GM23338 (cell line): ENCODE measurements at regions not wholly inside any gene's neighbourhood (a gene's known extent, or its start where the extent isn't known, plus 50 kb on each side); places are given as distances from the start of the nearest gene placed in this dataset.

Source experiments
- ATAC-seq: fragments of 200-7000 bp; cut with Tn5 transposase; 3 replicates; pipeline ENCODE4 v1.9.1; 2020
- DNase-seq: peaks from one replicate; pipeline ENCODE4 v3.0.0-alpha.2; 2015; ENCODE audit warnings: low spot score
- H2AFZ ChIP-seq: fragments of 200-600 bp; sonication (generic); 2 replicates; pipeline ENCODE4 v1.8.0; 2016; ENCODE audit warnings: antibody characterized with exemption, mild to moderate bottlenecking, moderate library complexity
- H3F3A ChIP-seq: fragments of 200-600 bp; sonication (generic); replicated peaks from 2 replicates; pipeline ENCODE4 v1.8.0; 2017; ENCODE audit warnings: antibody characterized with exemption, mixed run types, low read depth
- H3K27ac ChIP-seq: fragments of 200-600 bp; sonication (generic); 2 replicates; pipeline ENCODE4 v1.6.1; 2016; ENCODE audit warnings: low read depth
- H3K27me3 ChIP-seq: fragments of 200-600 bp; sonication (generic); 2 replicates; pipeline ENCODE4 v1.8.0; 2016; ENCODE audit warnings: mild to moderate bottlenecking, mixed run types, moderate library complexity; ENCODE audit not compliant: insufficient read depth
- H3K36me3 ChIP-seq: fragments of 200-600 bp; sonication (generic); 2 replicates; pipeline ENCODE4 v1.8.0; 2016; ENCODE audit warnings: mild to moderate bottlenecking; ENCODE audit not compliant: insufficient read depth
- H3K4me1 ChIP-seq: fragments of 200-600 bp; sonication (generic); 2 replicates; pipeline ENCODE4 v1.8.0; 2016; ENCODE audit warnings: mild to moderate bottlenecking, moderate library complexity; ENCODE audit not compliant: insufficient read depth
- H3K4me2 ChIP-seq: fragments of 200-600 bp; sonication (generic); 2 replicates; pipeline ENCODE4 v1.7.1; 2017; ENCODE audit warnings: mixed run types
- H3K4me3 ChIP-seq: fragments of 200-600 bp; sonication (generic); 2 replicates; pipeline ENCODE4 v1.6.1; 2016; ENCODE audit warnings: mixed run types
- H3K79me2 ChIP-seq: fragments of 200-600 bp; sonication (generic); replicated peaks from 2 replicates; pipeline ENCODE4 v1.8.0; 2017; ENCODE audit warnings: mild to moderate bottlenecking; ENCODE audit not compliant: insufficient read depth
- H3K9me2 ChIP-seq: fragments of 200-600 bp; sonication (generic); 2 replicates; pipeline ENCODE4 v1.8.0; 2017; ENCODE audit not compliant: insufficient read depth
- H4K20me1 ChIP-seq: fragments of 200-600 bp; sonication (generic); replicated peaks from 2 replicates; pipeline ENCODE4 v1.8.0; 2017; ENCODE audit warnings: mild to moderate bottlenecking; ENCODE audit not compliant: insufficient read depth
- H3K27ac Mint-ChIP-seq: 2 replicates; pipeline ENCODE4 v1.8.0; 2020; ENCODE audit warnings: inconsistent platforms, mild to moderate bottlenecking, moderate library complexity, mixed read lengths
- H3K27me3 Mint-ChIP-seq: 3 replicates; pipeline ENCODE4 v1.8.0; 2022; ENCODE audit warnings: low read depth, mild to moderate bottlenecking, moderate library complexity, mixed read lengths, inconsistent platforms; ENCODE audit not compliant: insufficient read depth, poor library complexity
- H3K36me3 Mint-ChIP-seq: 3 replicates; pipeline ENCODE4 v1.8.0; 2021; ENCODE audit warnings: low read depth, mild to moderate bottlenecking, inconsistent platforms, moderate library complexity, mixed read lengths
- H3K4me1 Mint-ChIP-seq: 3 replicates; pipeline ENCODE4 v1.8.0; 2020; ENCODE audit warnings: mild to moderate bottlenecking, inconsistent platforms, mixed read lengths
- H3K4me3 Mint-ChIP-seq: 3 replicates; pipeline ENCODE4 v1.8.0; 2021; ENCODE audit warnings: moderate library complexity, mild to moderate bottlenecking, inconsistent platforms, mixed read lengths
- H3K9me3 Mint-ChIP-seq: 3 replicates; pipeline ENCODE4 v1.8.0; 2020; ENCODE audit warnings: moderate library complexity, mild to moderate bottlenecking, inconsistent platforms, mixed read lengths
- CREB1 ChIP-seq: fragments of 250-450 bp; sonication (Bioruptor Pico); IDR thresholded peaks from 2 replicates; pipeline ENCODE4 v1.5.0; 2020; ENCODE audit warnings: low read depth, mild to moderate bottlenecking, moderate library complexity
- EZH2 ChIP-seq: fragments of 200-600 bp; sonication (generic); IDR thresholded peaks from one replicate; pipeline ENCODE4 v1.8.0; 2017; ENCODE audit warnings: antibody characterized with exemption, mild to moderate bottlenecking, low read depth; ENCODE audit not compliant: unreplicated experiment
- NANOG ChIP-seq: IDR thresholded peaks from 2 replicates; pipeline ENCODE4 v1.6.1; 2016; ENCODE audit warnings: antibody characterized with exemption, borderline replicate concordance
- STAT1 ChIP-seq: IDR thresholded peaks from one replicate; pipeline ENCODE4 v1.6.1; 2016; ENCODE audit warnings: antibody characterized with exemption; ENCODE audit not compliant: unreplicated experiment
- ZNF331 ChIP-seq: fragments of 250-450 bp; sonication (Bioruptor Pico); IDR thresholded peaks from 2 replicates; pipeline ENCODE4 v1.5.0; 2020; ENCODE audit warnings: low read depth, mild to moderate bottlenecking, moderate library complexity
- TF ChIP-seq, protein P1 (sequence below): fragments of 250-450 bp; sonication (Bioruptor Pico); IDR thresholded peaks from 2 replicates; pipeline ENCODE4 v1.5.0; 2020; ENCODE audit warnings: mild to moderate bottlenecking, moderate library complexity
- TF ChIP-seq, protein P2 (sequence below): IDR thresholded peaks from 2 replicates; pipeline ENCODE4 v1.6.1; 2016; ENCODE audit warnings: antibody characterized with exemption
- TF ChIP-seq, protein P3 (sequence below), 2 experiments: fragments of 200-600 bp in 1 of 2; sonication (generic) in 1 of 2; conservative IDR thresholded peaks; 2 replicates each; pipeline versions ENCODE4 v1.5.1 to v1.6.1; 2016 to 2017; ENCODE audit warnings: antibody characterized with exemption in 2 of 2, low read depth in 2 of 2, mild to moderate bottlenecking in 2 of 2, moderate library complexity in 1 of 2

DNA sequence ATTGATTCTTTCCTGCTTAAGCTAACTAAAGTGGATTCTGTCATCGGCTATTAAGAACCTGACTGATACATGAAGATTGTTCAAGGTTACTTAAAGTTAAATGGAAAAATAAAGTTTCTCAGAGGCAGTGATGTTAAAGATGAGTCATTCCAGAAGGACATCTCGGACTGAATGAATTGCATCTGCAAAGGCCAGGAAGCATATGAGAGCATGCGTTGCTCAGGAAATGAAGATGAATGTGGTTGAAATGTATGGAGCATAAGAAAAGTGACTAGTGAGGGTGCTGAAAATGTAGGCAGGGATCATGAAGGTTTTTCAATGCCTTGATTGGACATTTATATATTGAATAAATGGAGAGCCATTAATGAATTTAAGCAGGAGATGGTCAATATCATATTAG lies 133.9 kb upstream of the GHITM start:
- H3K9me3 Mint-ChIP-seq: no peaks in the 10 kb centered on the region; the same call in 2 of the 3 replicates
- Histone ChIP-seq H3K4me2 (no peak overlapping the region), H3K27ac (no peak overlapping the region), H3K4me3 (no peak overlapping the region), H3F3A (no peaks in the 10 kb centered on the region), H4K20me1 (no peaks in the 10 kb centered on the region), H3K36me3 (no peaks in the 10 kb centered on the region), H3K79me2 (no peaks in the 10 kb centered on the region), H3K9me2 (peaks cover 4% of the 10 kb centered on the region), H3K27me3 (no peaks in the 10 kb centered on the region), H2AFZ (no peak overlapping the region), H3K4me1 (no peaks in the 10 kb centered on the region)
- no peaks in the 10 kb centered on the region for H3K27me3 Mint-ChIP-seq
- H3K4me3 Mint-ChIP-seq: no peak overlapping the region
- H3K4me1 Mint-ChIP-seq: no peaks in the 10 kb centered on the region; the same call in 2 of the 3 replicates
- H3K27ac Mint-ChIP-seq: no peak overlapping the region
- no peak for ATAC-seq
- H3K36me3 Mint-ChIP-seq: no peaks in the 10 kb centered on the region
- TF ChIP-seq, protein P1, sequence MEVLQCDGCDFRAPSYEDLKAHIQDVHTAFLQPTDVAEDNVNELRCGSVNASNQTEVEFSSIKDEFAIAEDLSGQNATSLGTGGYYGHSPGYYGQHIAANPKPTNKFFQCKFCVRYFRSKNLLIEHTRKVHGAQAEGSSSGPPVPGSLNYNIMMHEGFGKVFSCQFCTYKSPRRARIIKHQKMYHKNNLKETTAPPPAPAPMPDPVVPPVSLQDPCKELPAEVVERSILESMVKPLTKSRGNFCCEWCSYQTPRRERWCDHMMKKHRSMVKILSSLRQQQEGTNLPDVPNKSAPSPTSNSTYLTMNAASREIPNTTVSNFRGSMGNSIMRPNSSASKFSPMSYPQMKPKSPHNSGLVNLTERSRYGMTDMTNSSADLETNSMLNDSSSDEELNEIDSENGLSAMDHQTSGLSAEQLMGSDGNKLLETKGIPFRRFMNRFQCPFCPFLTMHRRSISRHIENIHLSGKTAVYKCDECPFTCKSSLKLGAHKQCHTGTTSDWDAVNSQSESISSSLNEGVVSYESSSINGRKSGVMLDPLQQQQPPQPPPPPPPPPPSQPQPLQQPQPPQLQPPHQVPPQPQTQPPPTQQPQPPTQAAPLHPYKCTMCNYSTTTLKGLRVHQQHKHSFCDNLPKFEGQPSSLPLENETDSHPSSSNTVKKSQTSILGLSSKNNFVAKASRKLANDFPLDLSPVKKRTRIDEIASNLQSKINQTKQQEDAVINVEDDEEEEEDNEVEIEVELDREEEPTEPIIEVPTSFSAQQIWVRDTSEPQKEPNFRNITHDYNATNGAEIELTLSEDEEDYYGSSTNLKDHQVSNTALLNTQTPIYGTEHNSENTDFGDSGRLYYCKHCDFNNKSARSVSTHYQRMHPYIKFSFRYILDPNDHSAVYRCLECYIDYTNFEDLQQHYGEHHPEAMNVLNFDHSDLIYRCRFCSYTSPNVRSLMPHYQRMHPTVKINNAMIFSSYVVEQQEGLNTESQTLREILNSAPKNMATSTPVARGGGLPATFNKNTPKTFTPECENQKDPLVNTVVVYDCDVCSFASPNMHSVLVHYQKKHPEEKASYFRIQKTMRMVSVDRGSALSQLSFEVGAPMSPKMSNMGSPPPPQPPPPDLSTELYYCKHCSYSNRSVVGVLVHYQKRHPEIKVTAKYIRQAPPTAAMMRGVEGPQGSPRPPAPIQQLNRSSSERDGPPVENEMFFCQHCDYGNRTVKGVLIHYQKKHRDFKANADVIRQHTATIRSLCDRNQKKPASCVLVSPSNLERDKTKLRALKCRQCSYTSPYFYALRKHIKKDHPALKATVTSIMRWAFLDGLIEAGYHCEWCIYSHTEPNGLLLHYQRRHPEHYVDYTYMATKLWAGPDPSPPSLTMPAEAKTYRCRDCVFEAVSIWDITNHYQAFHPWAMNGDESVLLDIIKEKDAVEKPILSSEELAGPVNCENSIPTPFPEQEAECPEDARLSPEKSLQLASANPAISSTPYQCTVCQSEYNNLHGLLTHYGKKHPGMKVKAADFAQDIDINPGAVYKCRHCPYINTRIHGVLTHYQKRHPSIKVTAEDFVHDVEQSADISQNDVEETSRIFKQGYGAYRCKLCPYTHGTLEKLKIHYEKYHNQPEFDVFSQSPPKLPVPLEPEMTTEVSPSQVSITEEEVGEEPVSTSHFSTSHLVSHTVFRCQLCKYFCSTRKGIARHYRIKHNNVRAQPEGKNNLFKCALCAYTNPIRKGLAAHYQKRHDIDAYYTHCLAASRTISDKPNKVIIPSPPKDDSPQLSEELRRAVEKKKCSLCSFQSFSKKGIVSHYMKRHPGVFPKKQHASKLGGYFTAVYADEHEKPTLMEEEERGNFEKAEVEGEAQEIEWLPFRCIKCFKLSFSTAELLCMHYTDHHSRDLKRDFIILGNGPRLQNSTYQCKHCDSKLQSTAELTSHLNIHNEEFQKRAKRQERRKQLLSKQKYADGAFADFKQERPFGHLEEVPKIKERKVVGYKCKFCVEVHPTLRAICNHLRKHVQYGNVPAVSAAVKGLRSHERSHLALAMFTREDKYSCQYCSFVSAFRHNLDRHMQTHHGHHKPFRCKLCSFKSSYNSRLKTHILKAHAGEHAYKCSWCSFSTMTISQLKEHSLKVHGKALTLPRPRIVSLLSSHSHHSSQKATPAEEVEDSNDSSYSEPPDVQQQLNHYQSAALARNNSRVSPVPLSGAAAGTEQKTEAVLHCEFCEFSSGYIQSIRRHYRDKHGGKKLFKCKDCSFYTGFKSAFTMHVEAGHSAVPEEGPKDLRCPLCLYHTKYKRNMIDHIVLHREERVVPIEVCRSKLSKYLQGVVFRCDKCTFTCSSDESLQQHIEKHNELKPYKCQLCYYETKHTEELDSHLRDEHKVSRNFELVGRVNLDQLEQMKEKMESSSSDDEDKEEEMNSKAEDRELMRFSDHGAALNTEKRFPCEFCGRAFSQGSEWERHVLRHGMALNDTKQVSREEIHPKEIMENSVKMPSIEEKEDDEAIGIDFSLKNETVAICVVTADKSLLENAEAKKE (CRISPR knock-in tag): no peak
- no peak for TF ChIP-seq CREB1 (CRISPR knock-in tag)
- no peak for TF ChIP-seq NANOG
- no peak for TF ChIP-seq ZNF331 (CRISPR knock-in tag)
- TF ChIP-seq, protein P2, sequence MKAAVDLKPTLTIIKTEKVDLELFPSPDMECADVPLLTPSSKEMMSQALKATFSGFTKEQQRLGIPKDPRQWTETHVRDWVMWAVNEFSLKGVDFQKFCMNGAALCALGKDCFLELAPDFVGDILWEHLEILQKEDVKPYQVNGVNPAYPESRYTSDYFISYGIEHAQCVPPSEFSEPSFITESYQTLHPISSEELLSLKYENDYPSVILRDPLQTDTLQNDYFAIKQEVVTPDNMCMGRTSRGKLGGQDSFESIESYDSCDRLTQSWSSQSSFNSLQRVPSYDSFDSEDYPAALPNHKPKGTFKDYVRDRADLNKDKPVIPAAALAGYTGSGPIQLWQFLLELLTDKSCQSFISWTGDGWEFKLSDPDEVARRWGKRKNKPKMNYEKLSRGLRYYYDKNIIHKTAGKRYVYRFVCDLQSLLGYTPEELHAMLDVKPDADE: no peak
- TF ChIP-seq STAT1: no peak
- TF ChIP-seq, protein P3, sequence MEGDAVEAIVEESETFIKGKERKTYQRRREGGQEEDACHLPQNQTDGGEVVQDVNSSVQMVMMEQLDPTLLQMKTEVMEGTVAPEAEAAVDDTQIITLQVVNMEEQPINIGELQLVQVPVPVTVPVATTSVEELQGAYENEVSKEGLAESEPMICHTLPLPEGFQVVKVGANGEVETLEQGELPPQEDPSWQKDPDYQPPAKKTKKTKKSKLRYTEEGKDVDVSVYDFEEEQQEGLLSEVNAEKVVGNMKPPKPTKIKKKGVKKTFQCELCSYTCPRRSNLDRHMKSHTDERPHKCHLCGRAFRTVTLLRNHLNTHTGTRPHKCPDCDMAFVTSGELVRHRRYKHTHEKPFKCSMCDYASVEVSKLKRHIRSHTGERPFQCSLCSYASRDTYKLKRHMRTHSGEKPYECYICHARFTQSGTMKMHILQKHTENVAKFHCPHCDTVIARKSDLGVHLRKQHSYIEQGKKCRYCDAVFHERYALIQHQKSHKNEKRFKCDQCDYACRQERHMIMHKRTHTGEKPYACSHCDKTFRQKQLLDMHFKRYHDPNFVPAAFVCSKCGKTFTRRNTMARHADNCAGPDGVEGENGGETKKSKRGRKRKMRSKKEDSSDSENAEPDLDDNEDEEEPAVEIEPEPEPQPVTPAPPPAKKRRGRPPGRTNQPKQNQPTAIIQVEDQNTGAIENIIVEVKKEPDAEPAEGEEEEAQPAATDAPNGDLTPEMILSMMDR (conservative IDR thresholded peaks at IDR 0.05; ENCODE audit: low read depth in 2 of 2): no peak
- TF ChIP-seq EZH2: no peak
- no peak for DNase-seq
